IMR-90 (cell line): ENCODE measurements at regions not wholly inside any gene's neighbourhood (a gene's known extent, or its start where the extent isn't known, plus 50 kb on each side); places are given as distances from the start of the nearest gene placed in this dataset.

Experiments used
- ATAC-seq: fragments of 200-7000 bp; cut with Tn5 transposase; 2 replicates; pipeline ENCODE4 v1.9.1; 2020; ENCODE audit warnings: low read depth, mild to moderate bottlenecking, moderate library complexity
- BruUV-seq: library from RNA; stranded (reverse); fragments of 400-500 nt; replicated peaks from 2 replicates; lab custom pipeline; 2021; lab: Mats Ljungman, UMichigan
- CTCF ChIA-PET: fragments of 300-600 bp; formaldehyde crosslinking; extraction: SDS; loops from one replicate; lab custom pipeline; 2021; ENCODE audit warnings: antibody characterized with exemption; lab: Yijun Ruan, JAX
- POLR2A ChIA-PET: fragments of 300-600 bp; sonication (Branson Sonifier 250); formaldehyde crosslinking; loops from one replicate; lab custom pipeline; 2022; ENCODE audit warnings: antibody characterized with exemption; ENCODE audit not compliant: unreplicated experiment; lab: Charles Lee
- DNase-seq: peaks from one replicate; pipeline ENCODE4 v3.0.0; 2013
- H2AFZ ChIP-seq: replicated peaks from 2 replicates; pipeline ENCODE3; 2013; ENCODE audit warnings: low read length, mild to moderate bottlenecking; ENCODE audit not compliant: poor library complexity
- H2AK5ac ChIP-seq: 2 replicates; pipeline ENCODE4 v1.6.1; 2013; ENCODE audit warnings: low read depth, low read length, inconsistent platforms
- H2AK9ac ChIP-seq: replicated peaks from 2 replicates; pipeline ENCODE3; 2013; ENCODE audit warnings: mild to moderate bottlenecking, low read depth, low read length, moderate library complexity; ENCODE audit not compliant: poor library complexity
- H2BK120ac ChIP-seq: 2 replicates; pipeline ENCODE4 v1.6.1; 2013; ENCODE audit warnings: low read depth, low read length, inconsistent platforms
- H2BK15ac ChIP-seq: 3 replicates; pipeline ENCODE4 v1.6.1; 2013; ENCODE audit warnings: low read depth, low read length, inconsistent platforms
- H2BK20ac ChIP-seq: 2 replicates; pipeline ENCODE4 v1.6.1; 2013; ENCODE audit warnings: low read depth, mild to moderate bottlenecking, inconsistent platforms, low read length, moderate library complexity
- H2BK5ac ChIP-seq: 2 replicates; pipeline ENCODE4 v1.6.1; 2013; ENCODE audit warnings: mild to moderate bottlenecking, low read depth, low read length, inconsistent platforms; ENCODE audit not compliant: poor library complexity, severe bottlenecking
- H3K14ac ChIP-seq: replicated peaks from 2 replicates; pipeline ENCODE4 v1.6.1; 2013; ENCODE audit warnings: low read depth, low read length, inconsistent platforms
- H3K18ac ChIP-seq: 2 replicates; pipeline ENCODE4 v1.6.1; 2013; ENCODE audit warnings: low read depth, low read length, control low read depth
- H3K23ac ChIP-seq: 2 replicates; pipeline ENCODE4 v1.6.1; 2013; ENCODE audit warnings: low read depth, low read length, inconsistent platforms
- H3K27ac ChIP-seq: 2 replicates; pipeline ENCODE4 v1.5.1; 2013; ENCODE audit warnings: mild to moderate bottlenecking, control low read depth, low read length; ENCODE audit not compliant: insufficient read depth
- H3K27me3 ChIP-seq: 2 replicates; pipeline ENCODE4 v1.6.1; 2013; ENCODE audit warnings: low read length; ENCODE audit not compliant: control insufficient read depth, insufficient read depth
- H3K36me3 ChIP-seq: 2 replicates; pipeline ENCODE4 v1.6.1; 2013; ENCODE audit warnings: low read length, mixed read lengths; ENCODE audit not compliant: control insufficient read depth, insufficient read depth
- H3K4ac ChIP-seq: 2 replicates; pipeline ENCODE4 v1.6.1; 2013; ENCODE audit warnings: low read depth, low read length, inconsistent platforms
- H3K4me1 ChIP-seq: 2 replicates; pipeline ENCODE4 v1.6.1; 2013; ENCODE audit warnings: low read length, mixed read lengths; ENCODE audit not compliant: control insufficient read depth, insufficient read depth
- H3K4me2 ChIP-seq: 2 replicates; pipeline ENCODE4 v1.6.1; 2013; ENCODE audit warnings: low read depth, mild to moderate bottlenecking, control low read depth, low read length, moderate library complexity
- H3K4me3 ChIP-seq: 2 replicates; pipeline ENCODE4 v1.5.1; 2013; ENCODE audit warnings: low read depth, mild to moderate bottlenecking, control low read depth, low read length, moderate library complexity; ENCODE audit not compliant: insufficient read depth
- H3K56ac ChIP-seq: 2 replicates; pipeline ENCODE4 v1.6.1; 2013; ENCODE audit warnings: low read length, inconsistent platforms; ENCODE audit not compliant: insufficient read depth; ENCODE audit errors: extremely low read depth
- H3K79me1 ChIP-seq, 2 experiments: 2 replicates each; pipeline ENCODE4 v1.6.1; 2013; ENCODE audit warnings: low read length in 2 of 2, inconsistent platforms in 1 of 2, low read depth in 1 of 2
- H3K9ac ChIP-seq: 2 replicates; pipeline ENCODE4 v1.6.1; 2013; ENCODE audit warnings: low read depth, low read length, control low read depth
- H3K9me1 ChIP-seq: 2 replicates; pipeline ENCODE4 v1.6.1; 2013; ENCODE audit warnings: low read length, inconsistent platforms; ENCODE audit not compliant: insufficient read depth
- H3K9me3 ChIP-seq: 2 replicates; pipeline ENCODE4 v1.6.1; 2013; ENCODE audit warnings: low read length; ENCODE audit not compliant: control insufficient read depth, insufficient read depth
- H4K20me1 ChIP-seq: 2 replicates; pipeline ENCODE4 v1.6.1; 2013; ENCODE audit warnings: low read length, inconsistent platforms; ENCODE audit not compliant: insufficient read depth
- H4K5ac ChIP-seq: 2 replicates; pipeline ENCODE4 v1.6.1; 2013; ENCODE audit warnings: mild to moderate bottlenecking, low read depth, low read length, control low read depth
- H4K8ac ChIP-seq, 2 experiments: 2 replicates each; pipeline ENCODE4 v1.6.1; 2013; ENCODE audit warnings: low read depth in 2 of 2, low read length in 2 of 2, control low read depth in 1 of 2, inconsistent platforms in 1 of 2
- H4K91ac ChIP-seq: 2 replicates; pipeline ENCODE4 v1.6.1; 2013; ENCODE audit warnings: low read depth, low read length, inconsistent platforms; ENCODE audit not compliant: insufficient read depth
- CEBPB ChIP-seq: IDR thresholded peaks from 2 replicates; pipeline ENCODE4 v1.6.1; 2012; ENCODE audit warnings: low read depth, low read length, improper control_type of control experiment
- CHD1 ChIP-seq: IDR thresholded peaks from 2 replicates; pipeline ENCODE4 v1.6.1; 2012; ENCODE audit warnings: low read depth, low read length, improper control_type of control experiment
- MAFK ChIP-seq: IDR thresholded peaks from 2 replicates; pipeline ENCODE4 v1.6.1; 2012; ENCODE audit warnings: low read depth, low read length, improper control_type of control experiment
- MAZ ChIP-seq: IDR thresholded peaks from 2 replicates; pipeline ENCODE4 v1.6.1; 2012; ENCODE audit warnings: low read depth, mild to moderate bottlenecking, low read length, improper control_type of control experiment, moderate library complexity, borderline replicate concordance
- NFE2L2 ChIP-seq: fragments of 150-350 bp; IDR thresholded peaks from 2 replicates; pipeline ENCODE4 v1.6.1; 2016; ENCODE audit warnings: low read depth, mild to moderate bottlenecking, low read length
- POLR2A ChIP-seq: IDR thresholded peaks from 2 replicates; pipeline ENCODE4 v1.6.1; 2012; ENCODE audit warnings: mild to moderate bottlenecking, low read depth, low read length
- RCOR1 ChIP-seq: IDR thresholded peaks from 2 replicates; pipeline ENCODE4 v1.6.1; 2012; ENCODE audit warnings: mild to moderate bottlenecking, low read length, improper control_type of control experiment; ENCODE audit not compliant: insufficient replicate concordance
- RFX5 ChIP-seq: IDR thresholded peaks from 2 replicates; pipeline ENCODE4 v1.8.0; 2012; ENCODE audit warnings: low read depth, mild to moderate bottlenecking, low read length, moderate library complexity
- whole genome bisulfite sequencing, 2 experiments: methylation state at CpG; one replicate each; pipeline versions ENCODE4 v1.1.5 to v1.1.7; 2013; ENCODE audit warnings: missing lambda C conversion rate in 2 of 2; ENCODE audit not compliant: insufficient read length in 1 of 2; ENCODE audit errors: extremely low coverage in 2 of 2; 5-methylcytosine and 5-hydroxymethylcytosine counted together
- dilution Hi-C: fragments of 300-500 bp; cut with HindIII; formaldehyde crosslinking; loops from one replicate; pipeline ENCODE4 v1.14.3; 2018; ENCODE audit warnings: low sequenced_read_pairs; ENCODE audit not compliant: unreplicated experiment
- in situ Hi-C: fragments of 300-500 bp; cut with MboI; formaldehyde crosslinking; loops from 3 replicates; pipeline ENCODE4 v1.14.3; 2019; ENCODE audit warnings: low sequenced_read_pairs, inconsistent platforms, mixed read lengths
- intact Hi-C: fragments of 100-400 bp; cut with micrococcal nuclease; formaldehyde crosslinking; loops from 2 replicates; pipeline ENCODE4 v1.10.0; 2022
- TF ChIP-seq, protein P1 (sequence below): fragments of 150-350 bp; IDR thresholded peaks from 2 replicates; pipeline ENCODE4 v1.6.1; 2016; ENCODE audit warnings: low read depth, mild to moderate bottlenecking, low read length, moderate library complexity, borderline replicate concordance

- in situ Hi-C loops: no loop called here
- no peak overlapping the region for H4K91ac ChIP-seq
- H2BK5ac ChIP-seq: no peak overlapping the region
- H3K23ac ChIP-seq: no peak overlapping the region
- WGBS, 2 experiments: no CpG with 5 or more reads among the region's 2 CpGs
- no peak overlapping the region for H3K4ac ChIP-seq
- H2BK15ac ChIP-seq: no peak overlapping the region
- H3K79me1 ChIP-seq: no peaks in the 10 kb centered on the region
- intact Hi-C loops: no loop called here
- no peak overlapping the region for H4K5ac ChIP-seq
- H4K8ac ChIP-seq: no peak overlapping the region
- H3K4me2 ChIP-seq: no peak overlapping the region
- H3K14ac ChIP-seq: no peak overlapping the region
- BruUV-seq: no TSS peak
- no peaks in the 10 kb centered on the region for H3K4me1 ChIP-seq
- dilution Hi-C loops: no loop called here
- ATAC-seq (no peak), DNase-seq (no peak)
- no peak overlapping the region for H3K4me3 ChIP-seq
- peaks cover 13% of the 10 kb centered on the region for H3K9me3 ChIP-seq
- no peak overlapping the region for H3K9ac ChIP-seq
- TF ChIP-seq MAZ (no peak), POLR2A (no peak), MAFK (no peak), RFX5 (no peak), RCOR1 (no peak), NFE2L2 (no peak), CEBPB (no peak), CHD1 (no peak)
- TF ChIP-seq, protein P1, sequence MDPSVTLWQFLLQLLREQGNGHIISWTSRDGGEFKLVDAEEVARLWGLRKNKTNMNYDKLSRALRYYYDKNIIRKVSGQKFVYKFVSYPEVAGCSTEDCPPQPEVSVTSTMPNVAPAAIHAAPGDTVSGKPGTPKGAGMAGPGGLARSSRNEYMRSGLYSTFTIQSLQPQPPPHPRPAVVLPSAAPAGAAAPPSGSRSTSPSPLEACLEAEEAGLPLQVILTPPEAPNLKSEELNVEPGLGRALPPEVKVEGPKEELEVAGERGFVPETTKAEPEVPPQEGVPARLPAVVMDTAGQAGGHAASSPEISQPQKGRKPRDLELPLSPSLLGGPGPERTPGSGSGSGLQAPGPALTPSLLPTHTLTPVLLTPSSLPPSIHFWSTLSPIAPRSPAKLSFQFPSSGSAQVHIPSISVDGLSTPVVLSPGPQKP: no peak
- no peak overlapping the region for H3K56ac ChIP-seq
- H2AK5ac ChIP-seq: no peak overlapping the region
- H3K18ac ChIP-seq: no peak overlapping the region
- no peaks in the 10 kb centered on the region for H3K27me3 ChIP-seq
- no peak overlapping the region for H3K27ac ChIP-seq
- ChIA-PET POLR2A (no interaction called here), CTCF (no interaction called here)
- H3K9me1 ChIP-seq: no peaks in the 10 kb centered on the region
- H2BK20ac ChIP-seq: no peak overlapping the region
- H4K20me1 ChIP-seq: no peaks in the 10 kb centered on the region
- H2BK120ac ChIP-seq: no peak overlapping the region
- H3K36me3 ChIP-seq: no peaks in the 10 kb centered on the region
- H2AFZ ChIP-seq: no peak overlapping the region
- H2AK9ac ChIP-seq: no peak overlapping the region
These were observed 254.5 kb downstream of the TLR4 start for GRCh38 chr9:117958726-117959125.
